Astrocyte of the cerebellum (primary cell): ENCODE measurements at regions not wholly inside any gene's neighbourhood (a gene's known extent, or its start where the extent isn't known, plus 50 kb on each side); places are given as distances from the start of the nearest gene placed in this dataset.
"Not testable (repeated sequence)": the region's sequence is repeated elsewhere in the genome, so short reads cannot be mapped to it uniquely, and the experiment has no call there.

Experiments used
- DNase-seq: peaks from one replicate; pipeline ENCODE4 v3.0.0-alpha.2; 2011; ENCODE audit warnings: low read depth
- H3K4me3 ChIP-seq: 2 replicates; pipeline ENCODE4 v1.5.1; 2011; ENCODE audit warnings: mild to moderate bottlenecking, low read depth, low read length, moderate library complexity
- in situ Hi-C: cut with HindIII; loops from 2 replicates; pipeline ENCODE4 v1.10.0; 2017; ENCODE audit warnings: low sequenced_read_pairs
- TF ChIP-seq, protein P1 (sequence below): IDR thresholded peaks from 2 replicates; pipeline ENCODE4 v1.5.1; 2012; ENCODE audit warnings: low read length, low read depth, moderate library complexity, mild to moderate bottlenecking; ENCODE audit errors: missing control alignments

DNA sequence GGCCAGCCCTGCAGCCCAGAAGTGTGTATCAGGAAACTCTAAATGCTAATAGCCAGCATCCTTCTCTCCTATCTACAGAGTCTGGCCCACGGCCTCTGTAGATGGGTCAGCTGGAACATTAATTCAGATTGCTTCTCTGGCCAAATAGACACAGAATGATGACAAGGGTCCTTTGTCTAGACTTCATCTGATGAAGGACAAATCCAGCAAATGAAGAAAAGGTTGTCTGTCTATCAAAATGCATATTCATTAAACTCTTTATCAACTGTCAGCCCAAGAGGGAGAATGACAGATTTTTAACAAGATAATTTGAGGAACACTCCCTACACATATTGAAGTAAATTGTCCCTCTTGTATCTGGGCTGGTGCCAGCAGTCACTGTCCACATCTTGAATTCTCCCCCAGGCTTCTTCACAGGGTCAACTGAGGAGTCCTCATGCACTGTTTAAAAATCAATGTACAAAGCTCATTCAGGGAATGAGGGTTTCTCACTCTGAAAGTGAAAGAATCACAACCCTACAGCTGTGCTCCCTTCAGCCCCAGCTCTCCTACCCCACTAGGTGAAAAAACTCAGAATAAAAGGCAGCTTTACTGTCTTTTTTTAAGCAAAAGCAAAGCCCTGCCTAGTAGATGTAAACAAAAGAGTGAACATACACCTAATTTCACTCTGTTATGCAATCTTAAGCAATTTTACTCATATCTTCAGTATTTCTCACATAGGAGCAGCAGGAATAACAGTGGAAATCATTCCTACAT lies 507.7 kb downstream of the IGSF11 start:
- no peak overlapping the region for H3K4me3 ChIP-seq
- in situ Hi-C loops = no loop called here
- TF ChIP-seq, protein P1, sequence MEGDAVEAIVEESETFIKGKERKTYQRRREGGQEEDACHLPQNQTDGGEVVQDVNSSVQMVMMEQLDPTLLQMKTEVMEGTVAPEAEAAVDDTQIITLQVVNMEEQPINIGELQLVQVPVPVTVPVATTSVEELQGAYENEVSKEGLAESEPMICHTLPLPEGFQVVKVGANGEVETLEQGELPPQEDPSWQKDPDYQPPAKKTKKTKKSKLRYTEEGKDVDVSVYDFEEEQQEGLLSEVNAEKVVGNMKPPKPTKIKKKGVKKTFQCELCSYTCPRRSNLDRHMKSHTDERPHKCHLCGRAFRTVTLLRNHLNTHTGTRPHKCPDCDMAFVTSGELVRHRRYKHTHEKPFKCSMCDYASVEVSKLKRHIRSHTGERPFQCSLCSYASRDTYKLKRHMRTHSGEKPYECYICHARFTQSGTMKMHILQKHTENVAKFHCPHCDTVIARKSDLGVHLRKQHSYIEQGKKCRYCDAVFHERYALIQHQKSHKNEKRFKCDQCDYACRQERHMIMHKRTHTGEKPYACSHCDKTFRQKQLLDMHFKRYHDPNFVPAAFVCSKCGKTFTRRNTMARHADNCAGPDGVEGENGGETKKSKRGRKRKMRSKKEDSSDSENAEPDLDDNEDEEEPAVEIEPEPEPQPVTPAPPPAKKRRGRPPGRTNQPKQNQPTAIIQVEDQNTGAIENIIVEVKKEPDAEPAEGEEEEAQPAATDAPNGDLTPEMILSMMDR = no peak
- no peak for DNase-seq

DNA sequence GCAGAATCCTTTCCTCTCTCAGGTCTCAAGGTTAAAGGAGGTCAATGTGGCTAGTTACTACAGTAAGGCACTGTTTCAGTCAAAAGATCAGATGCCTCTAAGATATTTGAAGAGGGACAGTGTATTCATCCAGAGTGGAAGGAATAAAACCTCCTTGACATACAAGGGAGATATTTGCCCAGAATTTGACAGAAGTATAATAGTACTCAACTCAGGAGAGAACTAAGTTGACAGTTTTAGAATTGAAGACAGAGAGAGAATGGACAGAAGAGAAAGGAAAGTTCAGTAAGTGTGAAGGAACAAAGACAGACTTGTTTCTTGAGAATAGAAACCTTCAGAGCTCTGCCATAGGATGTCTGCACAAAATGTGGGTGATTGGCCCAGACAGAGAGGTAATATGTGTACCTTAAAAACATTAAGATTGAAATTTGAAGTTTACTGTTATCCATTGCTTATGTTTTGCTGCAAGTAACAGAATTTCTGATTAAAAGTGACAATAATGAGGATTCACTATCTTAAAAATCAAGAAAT lies 507.1 kb downstream of the IGSF11 start:
- no peak overlapping the region for H3K4me3 ChIP-seq
- TF ChIP-seq, protein P1 = no peak
- no peak for DNase-seq
- in situ Hi-C loops = no loop called here

- in situ Hi-C loops = no loop called here
- TF ChIP-seq, protein P1 = no peak
- DNase-seq = no peak
- H3K4me3 ChIP-seq = no peak overlapping the region
Measured at GRCh38 chr3:118529554-118529953, 505.1 kb downstream of the IGSF11 start.

- H3K4me3 ChIP-seq = no peak overlapping the region
- TF ChIP-seq, protein P1 = no peak
- no peak for DNase-seq
- in situ Hi-C loops = no loop called here
Measured at GRCh38 chr3:118530350-118530922, 504.2 kb downstream of the IGSF11 start.

DNA sequence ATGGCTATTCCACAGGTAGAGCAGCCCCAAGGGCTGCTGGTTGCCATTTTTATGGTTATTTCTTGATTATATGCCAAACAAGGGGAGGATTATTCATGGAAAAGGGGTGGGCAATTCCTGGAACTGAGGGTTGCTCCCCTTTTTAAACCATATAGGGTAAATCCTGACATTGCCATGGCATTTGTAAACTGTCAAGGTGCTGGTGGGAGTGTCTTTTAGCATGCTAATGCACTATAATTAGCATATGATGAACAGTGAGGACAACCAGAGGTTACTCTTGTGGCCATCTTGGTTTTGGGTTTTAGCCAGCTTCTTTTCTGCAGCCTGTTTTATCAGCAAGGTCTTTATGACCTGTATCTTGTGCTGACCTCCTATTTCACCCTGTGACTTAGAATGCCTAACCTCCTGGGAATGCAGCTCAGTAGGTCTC lies 503.7 kb downstream of the IGSF11 start:
- in situ Hi-C loops, H3K4me3 ChIP-seq, DNase-seq: not testable (repeated sequence)

- no peak overlapping the region for H3K4me3 ChIP-seq
- DNase-seq = no peak
- TF ChIP-seq, protein P1 = no peak
- in situ Hi-C loops = no loop called here
Measured at GRCh38 chr3:118531816-118532215, 502.8 kb downstream of the IGSF11 start.

- in situ Hi-C loops = no loop called here
- DNase-seq = no peak
- TF ChIP-seq, protein P1 = no peak
- no peak overlapping the region for H3K4me3 ChIP-seq
Measured at GRCh38 chr3:118533676-118534075, 501.0 kb downstream of the IGSF11 start.
